HepG2 (cell line): ENCODE measurements at regions not wholly inside any gene's neighbourhood (a gene's known extent, or its start where the extent isn't known, plus 50 kb on each side); places are given as distances from the start of the nearest gene placed in this dataset.

Source experiments
- GABPA ChIP-seq, 2 experiments: IDR thresholded peaks; 2 replicates each; pipeline ENCODE4 v1.6.1; 2011 to 2016; ENCODE audit warnings: low read depth in 2 of 2, low read length in 1 of 2, missing biosample characterization in 1 of 2, missing genetic modification characterization in 1 of 2
- HNF4A ChIP-seq: sonication (generic); formaldehyde crosslinking; IDR thresholded peaks from 2 replicates; pipeline ENCODE4 v1.4.0; 2020; ENCODE audit warnings: missing genetic modification reagents

GRCh38 chr2:11904941-11905340 is 158.5 kb downstream of the LPIN1 start:
- TF ChIP-seq GABPA (IDR thresholded peaks at IDR 0.05; ENCODE audit: low read depth, low read length) (no peak), GABPA (CRISPR knock-in tag; IDR thresholded peaks at IDR 0.05; ENCODE audit: low read depth) (no peak), HNF4A (CRISPR knock-in tag) (no peak)
